Skeletal muscle satellite cell (primary cell): ENCODE measurements at regions not wholly inside any gene's neighbourhood (a gene's known extent, or its start where the extent isn't known, plus 50 kb on each side); places are given as distances from the start of the nearest gene placed in this dataset.

Experiments
- H3K27me3 ChIP-seq: 2 replicates; pipeline ENCODE4 v1.7.0; 2013; ENCODE audit warnings: low read length; ENCODE audit not compliant: control insufficient read depth, insufficient read depth
- H3K36me3 ChIP-seq: 2 replicates; pipeline ENCODE4 v1.7.0; 2013; ENCODE audit warnings: mild to moderate bottlenecking, control low read depth, low read length; ENCODE audit not compliant: insufficient read depth
- H3K4me1 ChIP-seq: 2 replicates; pipeline ENCODE4 v1.7.0; 2013; ENCODE audit warnings: low read length; ENCODE audit not compliant: control insufficient read depth, insufficient read depth
- H3K4me2 ChIP-seq: 2 replicates; pipeline ENCODE4 v1.7.0; 2013; ENCODE audit warnings: mild to moderate bottlenecking, low read length
- H3K4me3 ChIP-seq: 2 replicates; pipeline ENCODE4 v1.7.0; 2013; ENCODE audit warnings: low read length
- H3K9ac ChIP-seq: 2 replicates; pipeline ENCODE4 v1.7.0; 2013; ENCODE audit warnings: mild to moderate bottlenecking, low read depth, low read length, moderate library complexity
- H3K9me3 ChIP-seq: replicated peaks from 2 replicates; pipeline ENCODE4 v1.7.0; 2013; ENCODE audit warnings: mild to moderate bottlenecking, control low read depth, low read length

DNA sequence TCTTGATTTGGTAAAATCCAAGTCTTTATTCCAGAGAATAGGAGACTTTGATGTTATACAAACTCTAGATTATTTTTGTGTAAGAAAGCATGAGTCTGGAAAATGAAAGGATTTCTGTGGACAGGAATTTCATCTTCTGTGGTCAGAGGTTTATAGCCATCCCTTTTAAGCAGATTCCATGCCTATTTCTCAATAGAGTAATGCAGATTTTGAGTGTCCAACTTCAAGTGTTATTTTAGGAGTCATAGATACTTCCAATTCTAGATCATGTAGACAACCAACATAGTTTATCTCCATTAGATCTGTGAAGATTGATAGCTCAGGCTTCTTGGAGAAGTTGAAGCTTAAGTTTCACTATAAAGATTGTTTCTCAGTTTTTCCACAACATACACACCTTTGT lies 379.7 kb downstream of the PSAT1 start:
- Histone ChIP-seq H3K9ac (peak overlapping the region; percentile 42), H3K27me3 (no peaks in the 10 kb centered on the region), H3K4me1 (peaks cover 19% of the 10 kb centered on the region), H3K4me3 (no peak overlapping the region), H3K36me3 (no peaks in the 10 kb centered on the region), H3K4me2 (peak overlapping the region; percentile 17), H3K9me3 (no peaks in the 10 kb centered on the region)

GRCh38 chr9:78677326-78677725 lies 380.4 kb downstream of the PSAT1 start:
- Histone ChIP-seq H3K4me2 (no peak overlapping the region), H3K9me3 (no peaks in the 10 kb centered on the region), H3K36me3 (no peaks in the 10 kb centered on the region), H3K4me1 (peaks cover 19% of the 10 kb centered on the region), H3K9ac (no peak overlapping the region), H3K27me3 (no peaks in the 10 kb centered on the region), H3K4me3 (no peak overlapping the region)

DNA sequence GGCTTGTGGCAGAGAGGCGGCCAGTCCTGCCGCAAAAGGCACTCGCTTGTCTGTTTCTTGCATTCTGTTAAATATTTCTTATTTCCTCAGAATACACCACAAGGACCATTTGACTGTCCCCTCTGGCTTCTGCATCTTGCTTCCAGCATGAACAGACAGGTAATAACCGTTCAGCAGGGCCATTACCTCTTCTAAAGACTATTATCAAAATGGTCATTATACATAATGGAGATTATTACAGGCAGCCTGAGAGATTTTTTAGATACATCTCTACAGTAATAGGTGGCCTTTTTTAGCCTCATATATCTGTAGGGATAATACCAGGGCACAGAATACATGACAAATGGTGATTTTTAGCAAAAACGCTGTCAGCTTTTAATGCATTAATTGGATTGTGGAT lies 382.0 kb downstream of the PSAT1 start:
- Histone ChIP-seq H3K36me3 (no peaks in the 10 kb centered on the region), H3K9me3 (no peaks in the 10 kb centered on the region), H3K27me3 (no peaks in the 10 kb centered on the region), H3K9ac (no peak overlapping the region), H3K4me1 (peaks cover 19% of the 10 kb centered on the region), H3K4me2 (no peak overlapping the region), H3K4me3 (no peak overlapping the region)

DNA sequence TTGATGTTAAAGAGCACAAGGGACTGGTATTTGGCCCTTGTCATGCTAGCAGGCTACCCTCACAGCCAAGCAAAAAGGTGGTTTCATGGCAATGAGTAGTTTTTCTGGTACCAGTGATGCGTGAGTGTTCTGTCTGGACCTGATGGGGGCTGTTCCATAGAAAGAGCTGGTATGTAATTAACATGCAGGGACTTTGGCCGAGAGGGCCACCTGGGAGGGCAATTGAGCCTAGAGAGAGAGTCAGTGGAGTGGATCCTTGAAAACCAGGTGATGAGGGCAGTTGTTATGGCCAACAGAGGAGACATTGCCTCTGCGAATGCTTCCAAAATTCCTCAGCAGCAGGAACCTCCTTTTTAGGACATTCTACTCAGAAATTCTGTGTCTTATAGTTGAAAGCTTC lies 383.3 kb downstream of the PSAT1 start:
- H3K27me3 ChIP-seq, result no peaks in the 10 kb centered on the region
- peaks cover 19% of the 10 kb centered on the region for H3K4me1 ChIP-seq
- H3K9me3 ChIP-seq, result no peaks in the 10 kb centered on the region
- no peak overlapping the region for H3K4me3 ChIP-seq
- H3K4me2 ChIP-seq, result no peak overlapping the region
- no peaks in the 10 kb centered on the region for H3K36me3 ChIP-seq
- H3K9ac ChIP-seq, result no peak overlapping the region

GRCh38 chr9:78682216-78682615 lies 385.3 kb downstream of the PSAT1 start:
- peaks cover 3% of the 10 kb centered on the region for H3K4me1 ChIP-seq
- H3K36me3 ChIP-seq, result no peaks in the 10 kb centered on the region

DNA sequence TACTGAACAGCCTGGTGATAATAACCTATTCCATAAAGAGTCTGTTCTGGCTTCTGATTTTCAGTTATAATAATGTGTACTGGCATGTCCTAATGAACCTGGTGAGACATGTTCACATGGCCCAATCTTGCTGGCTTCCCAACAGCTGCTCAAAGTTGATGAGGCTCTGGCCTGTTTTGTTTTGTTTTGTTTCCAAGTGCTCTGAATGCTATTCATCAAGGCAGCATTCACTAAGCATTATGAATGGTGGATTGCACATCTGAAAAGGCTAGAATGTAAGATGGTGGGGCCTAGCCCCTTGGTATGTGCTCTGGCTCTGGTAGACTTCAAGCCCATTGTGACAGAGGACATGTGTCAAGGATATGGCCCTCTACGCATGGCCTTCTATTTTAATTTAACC lies 388.5 kb downstream of the PSAT1 start:
- Histone ChIP-seq H3K4me2 (no peak overlapping the region), H3K4me1 (no peaks in the 10 kb centered on the region), H3K27me3 (no peaks in the 10 kb centered on the region)

More at GRCh38 chr9:78682216-78682615, 385.3 kb downstream of the PSAT1 start:
- Histone ChIP-seq H3K9ac (no peak overlapping the region), H3K4me3 (no peak overlapping the region), H3K4me2 (no peak overlapping the region), H3K27me3 (no peaks in the 10 kb centered on the region), H3K9me3 (no peaks in the 10 kb centered on the region)

GRCh38 chr9:78688796-78689195 lies 391.9 kb downstream of the PSAT1 start:
- Histone ChIP-seq H3K4me1 (peaks cover 8% of the 10 kb centered on the region), H3K9me3 (no peaks in the 10 kb centered on the region), H3K4me3 (no peak overlapping the region), H3K27me3 (no peaks in the 10 kb centered on the region), H3K9ac (no peak overlapping the region), H3K36me3 (no peaks in the 10 kb centered on the region), H3K4me2 (no peak overlapping the region)

More for the DNA sequence above, 388.5 kb downstream of the PSAT1 start:
- Histone ChIP-seq H3K9me3 (no peaks in the 10 kb centered on the region), H3K36me3 (no peaks in the 10 kb centered on the region), H3K4me3 (no peak overlapping the region), H3K9ac (no peak overlapping the region)

- H3K4me1 ChIP-seq, result peaks cover 8% of the 10 kb centered on the region
- no peak overlapping the region for H3K4me2 ChIP-seq
- H3K9me3 ChIP-seq, result no peaks in the 10 kb centered on the region
- H3K4me3 ChIP-seq, result no peak overlapping the region
- no peaks in the 10 kb centered on the region for H3K27me3 ChIP-seq
- H3K9ac ChIP-seq, result no peak overlapping the region
- H3K36me3 ChIP-seq, result no peaks in the 10 kb centered on the region
These were observed 394.6 kb downstream of the PSAT1 start for GRCh38 chr9:78691542-78691941.

DNA sequence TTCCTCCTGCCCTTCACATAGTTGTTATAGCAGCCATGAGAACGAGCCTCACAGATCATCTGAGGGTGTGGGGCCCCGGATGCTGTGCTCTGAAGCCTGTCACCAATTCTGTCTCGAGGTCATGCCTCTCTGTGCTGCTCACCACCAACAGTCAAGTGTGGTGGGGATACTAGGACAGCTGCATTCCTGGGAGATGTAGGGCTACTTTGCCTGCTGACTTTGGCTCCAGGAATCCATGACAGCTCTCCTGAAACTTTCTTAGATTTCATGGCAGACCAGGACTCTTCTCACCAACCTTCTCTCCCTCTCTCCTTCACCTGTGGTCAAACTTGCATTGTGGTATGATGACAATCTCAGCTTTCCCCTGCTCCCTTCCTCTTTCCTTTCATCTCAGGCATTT lies 395.9 kb downstream of the PSAT1 start:
- Histone ChIP-seq H3K9me3 (no peaks in the 10 kb centered on the region), H3K36me3 (no peaks in the 10 kb centered on the region), H3K4me2 (no peak overlapping the region), H3K4me1 (peaks cover 16% of the 10 kb centered on the region), H3K9ac (no peak overlapping the region), H3K4me3 (no peak overlapping the region), H3K27me3 (no peaks in the 10 kb centered on the region)

GRCh38 chr9:78694974-78695373 lies 398.0 kb downstream of the PSAT1 start:
- Histone ChIP-seq H3K9me3 (no peaks in the 10 kb centered on the region), H3K36me3 (no peaks in the 10 kb centered on the region), H3K4me3 (no peak overlapping the region), H3K4me1 (peaks cover 29% of the 10 kb centered on the region), H3K4me2 (no peak overlapping the region), H3K27me3 (no peaks in the 10 kb centered on the region), H3K9ac (no peak overlapping the region)

DNA sequence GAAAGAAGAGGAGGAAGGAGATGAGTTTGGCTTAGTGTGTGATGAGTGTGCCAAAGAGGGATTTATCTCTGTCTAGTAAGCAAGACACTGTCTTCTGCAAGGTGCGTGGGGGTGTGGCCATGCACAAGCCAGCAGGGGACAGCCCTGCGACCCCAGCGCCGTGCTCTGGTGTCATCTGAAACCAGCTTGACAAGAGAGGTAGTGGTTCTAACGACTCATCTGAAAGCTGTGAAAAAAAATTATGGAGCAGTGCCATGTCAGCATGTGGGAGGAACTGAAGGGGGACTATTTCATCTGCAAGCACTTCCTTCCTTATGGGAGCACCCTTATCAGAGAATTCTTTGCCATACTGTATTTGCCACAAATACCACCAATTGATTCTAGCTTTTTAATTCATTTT lies 398.6 kb downstream of the PSAT1 start:
- Histone ChIP-seq H3K36me3 (no peaks in the 10 kb centered on the region), H3K27me3 (no peaks in the 10 kb centered on the region), H3K4me3 (no peak overlapping the region), H3K9me3 (no peaks in the 10 kb centered on the region), H3K4me2 (no peak overlapping the region), H3K9ac (no peak overlapping the region), H3K4me1 (peaks cover 30% of the 10 kb centered on the region)

GRCh38 chr9:78697618-78698017 lies 400.7 kb downstream of the PSAT1 start:
- H3K9ac ChIP-seq, result no peak overlapping the region
- H3K9me3 ChIP-seq, result no peaks in the 10 kb centered on the region
- H3K36me3 ChIP-seq, result no peaks in the 10 kb centered on the region
- no peaks in the 10 kb centered on the region for H3K27me3 ChIP-seq
- no peak overlapping the region for H3K4me2 ChIP-seq
- H3K4me3 ChIP-seq, result no peak overlapping the region
- H3K4me1 ChIP-seq, result peaks cover 30% of the 10 kb centered on the region
